NT2/D1 (cell line): ENCODE measurements at regions not wholly inside any gene's neighbourhood (a gene's known extent, or its start where the extent isn't known, plus 50 kb on each side); places are given as distances from the start of the nearest gene placed in this dataset.

Source experiments
- DNase-seq: peaks from one replicate; pipeline ENCODE4 v3.0.0-alpha.2; 2011; ENCODE audit warnings: low read depth, low spot score
- H3K27me3 ChIP-seq: 2 replicates; pipeline ENCODE4 v1.6.0; 2011; ENCODE audit warnings: mild to moderate bottlenecking; ENCODE audit not compliant: insufficient read length, insufficient read depth
- H3K36me3 ChIP-seq: 2 replicates; pipeline ENCODE4 v1.6.1; 2011; ENCODE audit warnings: mild to moderate bottlenecking, low read length, mixed read lengths; ENCODE audit not compliant: insufficient read depth, insufficient read length
- H3K4me1 ChIP-seq: 2 replicates; pipeline ENCODE4 v1.5.1; 2011; ENCODE audit not compliant: insufficient read depth, insufficient read length
- H3K4me3 ChIP-seq: 2 replicates; pipeline ENCODE4 v1.5.1; 2011; ENCODE audit warnings: low read depth; ENCODE audit not compliant: insufficient read length
- H3K9ac ChIP-seq: 2 replicates; pipeline ENCODE4 v1.6.0; 2011; ENCODE audit warnings: low read depth; ENCODE audit not compliant: insufficient read length
- H3K9me3 ChIP-seq: 2 replicates; pipeline ENCODE4 v1.5.1; 2011; ENCODE audit warnings: mild to moderate bottlenecking, low read length; ENCODE audit not compliant: insufficient read depth
- SUZ12 ChIP-seq: IDR thresholded peaks from 2 replicates; pipeline ENCODE4 v1.6.1; 2011; ENCODE audit not compliant: insufficient read length, insufficient read depth; ENCODE audit errors: extremely low read depth
- YY1 ChIP-seq: IDR thresholded peaks from 2 replicates; pipeline ENCODE4 v1.6.1; 2011; ENCODE audit not compliant: insufficient read length, insufficient read depth
- ZNF274 ChIP-seq: IDR thresholded peaks from 2 replicates; pipeline ENCODE4 v1.6.1; 2011; ENCODE audit warnings: mild to moderate bottlenecking, low read depth, low read length

DNA sequence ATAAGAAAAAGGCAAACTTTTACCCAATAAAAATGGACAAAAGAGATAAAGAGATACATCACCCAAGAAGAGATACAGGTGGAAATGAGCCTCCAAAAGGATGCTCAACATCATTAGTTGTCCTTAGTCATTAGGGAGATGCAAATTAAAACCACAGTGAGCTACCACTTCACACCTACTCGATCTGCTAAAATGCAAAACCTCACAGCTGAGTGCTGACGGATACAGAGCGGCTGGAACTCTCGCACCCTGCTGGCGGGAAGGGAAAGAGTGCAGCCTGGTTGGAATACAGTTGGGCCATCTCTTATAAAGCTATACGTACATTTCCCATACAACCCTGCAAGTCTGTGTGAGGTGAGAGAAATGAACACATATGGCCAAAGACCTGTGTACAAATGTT is 78.5 kb upstream of the PRR20G start:
- H3K4me3 ChIP-seq: no peak overlapping the region
- H3K36me3 ChIP-seq: no peaks in the 10 kb centered on the region
- TF ChIP-seq SUZ12: no peak
- no peak for TF ChIP-seq ZNF274
- no peak for TF ChIP-seq YY1
- H3K9ac ChIP-seq: no peak overlapping the region
- no peaks in the 10 kb centered on the region for H3K9me3 ChIP-seq
- H3K27me3 ChIP-seq: no peaks in the 10 kb centered on the region
- H3K4me1 ChIP-seq: peaks cover 3% of the 10 kb centered on the region
- DNase-seq: peak; percentile 23

DNA sequence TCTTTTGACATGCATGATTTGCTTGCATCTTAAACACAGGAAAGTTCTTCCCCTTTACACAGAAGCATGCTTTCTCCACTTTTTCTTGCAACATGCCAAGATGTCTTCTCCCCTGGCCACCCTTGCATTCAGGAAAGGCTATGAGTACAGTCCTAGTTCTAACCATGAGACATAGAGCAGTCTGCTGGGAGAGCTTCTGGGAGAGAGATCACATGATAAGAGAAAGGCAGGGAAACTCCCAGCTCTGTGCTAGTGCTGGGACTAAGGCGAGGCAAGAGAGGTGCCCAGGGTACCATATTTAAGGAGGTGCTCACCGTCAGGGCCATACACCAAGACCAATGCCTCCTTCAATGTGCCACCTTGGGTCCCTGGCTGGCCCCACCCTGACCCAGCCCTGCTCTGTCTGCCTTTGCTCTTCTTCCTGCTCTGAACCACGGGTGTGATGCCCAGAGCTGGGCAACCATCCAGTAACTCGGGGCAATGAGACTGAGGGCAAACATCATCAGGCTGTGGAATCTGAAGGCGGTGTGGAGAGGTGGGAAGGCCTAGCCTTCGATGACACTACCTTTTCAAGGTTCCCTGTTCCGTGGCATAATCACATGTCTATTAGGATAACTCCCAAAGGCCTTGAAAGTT is 77.4 kb upstream of the PRR20G start:
- H3K9me3 ChIP-seq: no peaks in the 10 kb centered on the region
- no peak for DNase-seq
- H3K4me3 ChIP-seq: no peak overlapping the region
- no peaks in the 10 kb centered on the region for H3K27me3 ChIP-seq
- no peak overlapping the region for H3K9ac ChIP-seq
- H3K4me1 ChIP-seq: peaks cover 3% of the 10 kb centered on the region
- no peaks in the 10 kb centered on the region for H3K36me3 ChIP-seq
- TF ChIP-seq YY1 (no peak), SUZ12 (no peak), ZNF274 (no peak)

DNA sequence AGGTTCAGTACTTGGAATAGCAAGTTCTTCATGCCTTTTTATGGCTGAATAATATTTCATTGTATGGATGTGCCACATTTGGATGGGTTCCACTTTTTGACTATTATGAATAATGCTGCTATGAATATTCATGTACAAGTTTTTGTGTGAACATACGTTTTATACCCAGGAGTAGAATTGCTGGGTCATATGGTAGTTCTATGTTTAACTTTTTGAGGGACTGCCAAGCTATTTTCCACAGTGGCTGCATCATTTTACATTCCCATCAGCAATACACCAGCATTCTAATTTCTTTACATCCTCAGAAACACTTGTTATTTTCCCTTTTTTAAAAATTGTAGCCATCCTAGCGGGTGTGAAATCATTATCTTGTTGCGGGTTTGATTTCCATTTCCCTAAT is 76.0 kb upstream of the PRR20G start:
- TF ChIP-seq SUZ12 (no peak), ZNF274 (no peak), YY1 (no peak)
- no peak overlapping the region for H3K9ac ChIP-seq
- no peak for DNase-seq

DNA sequence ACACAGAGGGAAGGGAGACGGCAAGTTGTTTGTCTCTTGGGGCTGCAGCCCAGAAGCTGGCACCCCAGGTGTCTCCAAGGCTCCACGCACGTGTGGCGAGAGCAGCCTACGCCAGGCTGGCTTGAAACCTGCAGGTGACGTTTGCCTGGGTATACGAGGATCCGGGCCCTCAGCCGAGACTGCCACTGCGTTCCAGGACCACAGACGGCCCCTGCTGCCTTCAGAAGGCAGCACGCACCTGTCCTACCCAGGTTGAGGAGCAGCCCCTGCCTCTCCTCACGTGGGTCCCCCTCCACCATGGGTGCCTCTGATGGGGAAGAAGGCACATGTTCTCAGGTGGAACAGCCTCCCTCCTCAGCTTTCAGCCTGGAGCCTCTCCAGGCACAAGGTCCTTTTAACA is 75.3 kb upstream of the PRR20G start:
- H3K27me3 ChIP-seq: no peaks in the 10 kb centered on the region

More for the DNA sequence above, 76.0 kb upstream of the PRR20G start:
- Histone ChIP-seq H3K36me3 (no peaks in the 10 kb centered on the region), H3K4me3 (no peak overlapping the region), H3K27me3 (no peaks in the 10 kb centered on the region), H3K9me3 (no peaks in the 10 kb centered on the region), H3K4me1 (no peaks in the 10 kb centered on the region)

DNA sequence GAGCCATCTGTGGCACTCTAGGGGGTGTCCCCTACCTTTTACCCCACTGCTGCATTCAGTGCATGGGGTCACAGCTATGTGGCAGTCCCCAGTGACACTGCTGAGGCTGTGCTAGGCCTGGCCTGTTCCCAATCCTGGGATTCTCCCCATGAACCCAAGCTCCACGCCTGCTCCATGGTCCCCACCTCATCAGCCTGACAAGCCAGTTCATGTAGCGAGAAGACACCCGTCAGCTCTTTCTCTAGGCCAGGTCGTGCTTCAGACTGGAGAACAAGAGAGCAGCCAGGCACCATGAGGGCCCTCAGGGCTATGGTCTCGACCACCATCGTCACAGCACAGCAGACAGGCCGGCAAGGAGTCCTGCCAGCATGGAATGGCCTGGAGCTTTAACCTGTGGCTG is 72.8 kb upstream of the PRR20G start:
- DNase-seq: no peak
- H3K36me3 ChIP-seq: no peaks in the 10 kb centered on the region
- H3K4me3 ChIP-seq: no peak overlapping the region
- H3K27me3 ChIP-seq: no peaks in the 10 kb centered on the region
- H3K4me1 ChIP-seq: no peaks in the 10 kb centered on the region
- peaks cover 24% of the 10 kb centered on the region for H3K9me3 ChIP-seq
- no peak for TF ChIP-seq ZNF274
- TF ChIP-seq SUZ12: no peak
- no peak for TF ChIP-seq YY1
- H3K9ac ChIP-seq: no peak overlapping the region

More for the DNA sequence above, 75.3 kb upstream of the PRR20G start:
- Histone ChIP-seq H3K36me3 (no peaks in the 10 kb centered on the region), H3K4me3 (no peak overlapping the region), H3K4me1 (no peaks in the 10 kb centered on the region), H3K9ac (no peak overlapping the region), H3K9me3 (peaks cover 4% of the 10 kb centered on the region; the same call in 1 of the 2 replicates)
- TF ChIP-seq YY1 (no peak), ZNF274 (no peak), SUZ12 (no peak)
- no peak for DNase-seq

DNA sequence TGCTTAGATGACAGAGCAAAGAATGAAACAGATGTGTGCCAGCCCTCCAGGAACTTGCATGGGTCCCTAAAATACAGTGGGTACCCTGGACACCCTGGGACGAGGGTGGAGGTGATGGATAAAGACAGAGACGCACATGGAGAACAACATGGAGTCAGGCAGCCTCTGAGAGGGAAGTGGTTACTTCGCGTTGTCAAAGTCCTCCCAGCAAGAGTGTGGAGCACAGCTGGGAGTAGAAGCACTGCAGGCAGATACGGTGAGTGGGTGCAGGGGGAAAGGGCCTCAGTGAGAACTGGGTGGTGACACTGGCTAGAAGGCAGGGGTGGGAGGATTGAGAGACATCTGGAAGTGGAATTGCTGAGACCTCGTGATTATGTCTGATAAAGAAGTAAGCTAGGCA is 70.8 kb upstream of the PRR20G start:
- TF ChIP-seq ZNF274: no peak
- TF ChIP-seq SUZ12: no peak
- no peak for TF ChIP-seq YY1
- no peaks in the 10 kb centered on the region for H3K36me3 ChIP-seq
- no peaks in the 10 kb centered on the region for H3K27me3 ChIP-seq
- no peak overlapping the region for H3K9ac ChIP-seq
- H3K9me3 ChIP-seq: peaks cover 38% of the 10 kb centered on the region
- no peaks in the 10 kb centered on the region for H3K4me1 ChIP-seq
- DNase-seq: no peak
- H3K4me3 ChIP-seq: no peak overlapping the region

DNA sequence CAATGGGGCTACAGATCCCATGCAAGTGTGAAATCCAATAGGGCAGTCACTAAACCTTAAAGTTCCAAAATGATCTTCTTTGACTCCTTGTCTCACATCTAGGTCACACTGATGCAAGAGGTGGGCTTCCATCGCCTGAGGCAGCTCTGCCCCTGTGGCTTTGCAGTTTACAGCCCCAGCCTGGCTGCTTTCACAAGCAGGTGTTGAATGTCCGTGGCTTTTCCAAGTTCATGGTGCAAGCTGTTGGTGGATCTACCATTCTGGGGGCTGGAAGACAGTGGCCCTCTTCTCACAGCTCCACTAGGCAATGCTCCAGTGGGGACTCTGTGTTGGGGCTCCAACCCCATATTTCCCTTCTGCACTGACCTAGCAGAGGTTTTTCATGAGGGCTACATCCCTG is 68.5 kb upstream of the PRR20G start:
- H3K36me3 ChIP-seq: no peaks in the 10 kb centered on the region
- no peak for DNase-seq
- no peak overlapping the region for H3K4me3 ChIP-seq
- H3K4me1 ChIP-seq: no peaks in the 10 kb centered on the region
- peaks cover 38% of the 10 kb centered on the region for H3K9me3 ChIP-seq
- no peak overlapping the region for H3K9ac ChIP-seq
- TF ChIP-seq SUZ12: no peak
- no peak for TF ChIP-seq YY1
- TF ChIP-seq ZNF274: no peak
- no peaks in the 10 kb centered on the region for H3K27me3 ChIP-seq

DNA sequence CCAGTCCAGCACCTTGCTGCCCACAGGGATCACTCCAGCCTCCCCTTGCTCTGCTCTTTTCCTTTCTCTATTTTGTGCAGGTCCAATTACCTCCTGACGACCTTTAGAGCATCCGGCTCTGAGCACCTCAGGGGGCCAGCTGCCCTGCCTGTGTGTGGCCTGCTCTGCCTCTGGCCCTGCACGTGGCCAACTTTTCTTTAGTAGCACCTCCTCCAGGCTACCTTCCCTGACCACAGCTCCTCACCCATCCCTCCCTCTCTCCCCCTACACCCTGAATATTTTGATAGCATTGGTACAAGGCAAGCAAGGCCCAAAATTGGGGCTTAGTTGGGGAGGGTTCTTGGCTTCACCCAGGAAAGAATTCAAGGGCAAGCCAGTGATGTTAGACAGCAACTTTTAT is 66.9 kb upstream of the PRR20G start:
- TF ChIP-seq SUZ12: no peak
- TF ChIP-seq YY1: no peak
- no peak for TF ChIP-seq ZNF274
- Histone ChIP-seq H3K36me3 (no peaks in the 10 kb centered on the region), H3K9ac (no peak overlapping the region), H3K27me3 (no peaks in the 10 kb centered on the region), H3K9me3 (peaks cover 38% of the 10 kb centered on the region), H3K4me1 (peaks cover 5% of the 10 kb centered on the region), H3K4me3 (no peak overlapping the region)
- no peak for DNase-seq
